Amygdala (tissue), 56 donors: ENCODE measurements at regions not wholly inside any gene's neighbourhood (a gene's known extent, or its start where the extent isn't known, plus 50 kb on each side); places are given as distances from the start of the nearest gene placed in this dataset.

Experiments
- DNase-seq, 56 donors: peaks; one replicate each; lab custom pipeline; 2025; lab: John Stamatoyannopoulos, UW

DNA sequence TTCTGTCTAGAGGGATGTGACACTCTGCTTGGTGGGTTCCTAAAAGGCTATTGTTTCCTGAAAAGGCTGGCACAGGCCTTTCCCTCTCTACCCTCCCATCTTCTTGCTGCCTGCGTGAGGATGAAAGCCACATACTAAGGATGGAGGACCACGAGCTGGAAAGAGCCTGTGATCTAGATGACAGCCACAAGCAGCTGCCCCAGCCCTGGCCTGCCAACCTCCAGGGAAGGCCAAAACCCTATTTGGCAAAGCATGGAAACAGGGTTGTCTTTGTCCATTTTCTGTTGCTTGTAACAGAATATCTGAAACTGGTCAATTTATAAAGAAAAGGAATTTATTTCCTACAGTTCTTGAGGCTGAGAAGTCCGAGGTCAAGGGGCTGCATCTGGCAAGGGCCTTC, 144.5 kb downstream of the FBLN2 start:
- DNase-seq: no peak

DNA sequence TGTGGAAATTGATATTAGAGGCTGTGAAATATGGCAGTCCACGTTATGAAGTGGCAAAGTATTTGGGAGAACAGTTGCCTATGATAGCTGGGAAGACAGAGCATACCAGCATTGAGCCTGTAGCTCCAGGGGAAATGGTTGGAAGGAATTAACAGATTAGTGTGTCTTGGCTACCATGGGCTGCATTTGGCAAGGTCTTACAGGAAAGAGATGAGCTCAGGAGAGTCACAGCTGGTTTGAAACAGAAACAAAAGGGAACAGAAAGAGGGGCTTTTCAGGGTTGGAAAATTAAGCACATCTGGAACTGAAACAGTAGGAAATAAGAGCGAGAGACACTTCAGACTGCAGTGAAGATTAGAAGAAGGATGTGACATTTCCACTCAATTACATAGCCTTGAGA, 141.7 kb downstream of the FBLN2 start:
- DNase-seq: no peak

DNA sequence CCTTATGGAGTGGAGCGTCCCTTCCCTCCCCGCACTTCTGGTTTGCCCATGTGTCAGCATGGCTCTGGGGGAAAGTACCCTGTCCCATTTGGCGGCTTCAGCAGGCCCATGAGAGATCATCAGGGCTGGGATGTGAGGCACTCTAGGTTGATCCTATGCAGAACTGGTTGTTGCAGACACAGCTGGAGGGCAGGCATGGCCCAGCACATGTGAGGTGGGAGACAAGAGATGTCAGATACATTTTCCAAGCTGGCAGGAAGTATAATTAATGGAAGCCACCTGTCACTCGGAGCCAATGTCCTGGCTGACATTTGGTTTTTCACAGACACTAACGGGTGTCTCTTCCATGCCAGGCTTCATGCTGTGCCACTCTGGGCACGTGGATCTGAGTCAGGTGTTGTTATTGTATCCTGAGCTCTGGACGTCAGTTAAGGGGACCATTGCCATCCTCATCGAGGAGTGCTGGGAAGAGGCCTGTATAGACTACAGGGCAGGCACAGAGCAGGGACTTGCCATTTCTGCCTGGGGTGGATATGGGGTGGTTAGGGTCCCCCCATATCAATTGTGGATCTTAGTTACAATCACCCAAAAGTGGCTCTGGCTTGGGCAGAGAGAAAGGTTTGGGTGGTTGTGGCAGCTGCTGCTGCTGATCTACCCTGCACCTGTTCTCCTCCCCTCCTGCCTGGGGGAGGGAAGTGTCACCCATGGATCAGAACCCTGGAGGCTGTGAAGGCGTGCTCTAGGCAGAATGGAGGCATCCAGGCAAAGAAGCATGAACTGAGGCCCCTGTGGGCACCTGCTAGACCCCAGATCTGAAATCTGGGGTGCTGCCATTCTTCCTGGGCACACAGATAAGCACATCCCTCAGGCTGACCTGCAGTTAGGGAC, 140.7 kb downstream of the FBLN2 start:
- no peak for DNase-seq

DNA sequence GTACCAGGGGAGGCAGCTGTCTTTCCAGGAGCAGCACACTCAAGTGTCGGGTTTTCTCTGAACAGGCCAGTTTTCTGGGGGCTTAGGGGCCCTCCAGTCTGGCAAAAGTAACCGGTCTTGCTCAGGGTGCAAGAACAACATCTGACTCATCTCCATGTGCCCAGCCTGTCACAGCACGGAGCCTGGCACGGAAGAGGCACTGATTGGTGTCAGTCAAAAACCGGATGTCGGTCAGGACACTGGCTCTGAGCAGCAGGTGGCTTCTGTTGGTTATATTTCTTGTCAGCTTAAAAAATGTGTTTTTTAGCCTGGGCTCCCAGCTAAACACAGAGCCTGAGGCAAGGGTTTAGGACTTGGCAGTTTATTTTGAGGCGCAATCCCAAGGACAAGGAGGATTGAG, 139.9 kb downstream of the FBLN2 start:
- no peak for DNase-seq

DNA sequence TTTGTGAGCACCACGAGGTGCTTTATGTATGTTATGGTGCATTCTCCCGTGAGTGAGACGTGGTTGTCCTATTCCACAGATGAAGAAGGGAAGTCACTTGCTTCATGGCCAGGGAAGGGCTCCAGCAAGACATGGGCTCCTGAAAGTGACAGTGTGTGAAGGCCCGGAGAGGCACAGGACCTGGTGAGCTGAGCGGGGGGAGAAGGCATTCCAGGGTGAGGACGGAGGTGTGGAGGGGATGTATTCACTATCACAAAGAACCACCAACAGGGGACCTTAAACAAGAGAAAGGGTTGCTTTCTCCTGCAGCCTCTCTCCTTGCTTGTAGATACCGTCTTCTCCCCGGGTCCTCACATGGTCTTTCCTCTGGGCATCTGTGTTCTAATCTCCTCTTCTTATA, 139.1 kb downstream of the FBLN2 start:
- no peak for DNase-seq
